CD14-positive monocyte (primary cell): ENCODE measurements at regions not wholly inside any gene's neighbourhood (a gene's known extent, or its start where the extent isn't known, plus 50 kb on each side); places are given as distances from the start of the nearest gene placed in this dataset.

Experiments
- DNase-seq, 3 donors: peaks; one replicate each; pipeline ENCODE4 v3.0.0-alpha.2; 2011 to 2022
- H2AFZ ChIP-seq: 2 replicates; pipeline ENCODE4 v1.6.0; 2012; ENCODE audit warnings: mild to moderate bottlenecking, low read depth, low read length, inconsistent platforms; ENCODE audit not compliant: insufficient read depth, poor library complexity, severe bottlenecking
- H3K27ac ChIP-seq, 2 donors: 1 replicate in 1 of 2; 2 replicates in 1 of 2; pipeline ENCODE4 v1.5.1; 2012 to 2013; ENCODE audit warnings: low read length in 2 of 2, control low read depth in 1 of 2, inconsistent platforms in 1 of 2, low read depth in 1 of 2, mild to moderate bottlenecking in 1 of 2
- H3K27me3 ChIP-seq, 2 donors: one replicate each; pipeline versions ENCODE4 v1.6.0 to v1.6.1; 2011 to 2013; ENCODE audit warnings: low read length in 2 of 2; ENCODE audit not compliant: control insufficient read depth in 2 of 2, insufficient read depth in 2 of 2
- H3K36me3 ChIP-seq, 2 donors: replicated peaks in 1 of 2; 1 replicate in 1 of 2; 2 replicates in 1 of 2; pipeline versions ENCODE4 v1.5.1 to v1.6.1; 2012 to 2013; ENCODE audit warnings: low read length in 2 of 2, control low read depth in 1 of 2, inconsistent platforms in 1 of 2, mild to moderate bottlenecking in 1 of 2; ENCODE audit not compliant: insufficient read depth in 2 of 2, control insufficient read depth in 1 of 2
- H3K4me1 ChIP-seq, 2 donors: 1 replicate in 1 of 2; 2 replicates in 1 of 2; pipeline versions ENCODE4 v1.5.1 to v1.6.1; 2012 to 2013; ENCODE audit warnings: low read length in 2 of 2, control low read depth in 1 of 2, inconsistent platforms in 1 of 2, mild to moderate bottlenecking in 1 of 2, moderate library complexity in 1 of 2; ENCODE audit not compliant: insufficient read depth in 2 of 2, control insufficient read depth in 1 of 2
- H3K4me2 ChIP-seq: replicated peaks from 2 replicates; pipeline ENCODE3; 2012; ENCODE audit warnings: low read length, moderate library complexity, mild to moderate bottlenecking; ENCODE audit not compliant: poor library complexity, severe bottlenecking; ENCODE audit errors: extremely low read depth
- H3K4me3 ChIP-seq, 3 experiments: fragments of 200-600 bp in 1 of 3; sonication (generic) in 1 of 3; replicated peaks in 1 of 3; 1 replicate in 2 of 3; 2 replicates in 1 of 3; pipeline ENCODE4 v1.5.1; 2011 to 2013; ENCODE audit warnings: low read length in 3 of 3, mild to moderate bottlenecking in 3 of 3, control low read depth in 2 of 3, low read depth in 2 of 3, inconsistent platforms in 1 of 3, moderate library complexity in 1 of 3
- H3K79me2 ChIP-seq: 2 replicates; pipeline ENCODE4 v1.6.0; 2012; ENCODE audit warnings: mild to moderate bottlenecking, control low read depth, inconsistent platforms, low read length, moderate library complexity; ENCODE audit not compliant: insufficient read depth
- H3K9ac ChIP-seq: 2 replicates; pipeline ENCODE4 v1.6.0; 2017; ENCODE audit warnings: low read length, mild to moderate bottlenecking; ENCODE audit not compliant: insufficient read depth, poor library complexity, severe bottlenecking
- H3K9me3 ChIP-seq, 2 donors: replicated peaks in 1 of 2; 1 replicate in 1 of 2; 2 replicates in 1 of 2; pipeline versions ENCODE4 v1.5.1 to v1.6.1; 2012 to 2013; ENCODE audit warnings: low read length in 2 of 2, control low read depth in 1 of 2; ENCODE audit not compliant: control insufficient read depth in 1 of 2, insufficient read depth in 1 of 2
- H4K20me1 ChIP-seq: 2 replicates; pipeline ENCODE4 v1.6.0; 2012; ENCODE audit warnings: mild to moderate bottlenecking, low read length, control low read depth, moderate library complexity; ENCODE audit not compliant: insufficient read depth
- H3K27ac Mint-ChIP-seq, 7 donors: one replicate each; pipeline ENCODE4 v1.8.0; 2020; ENCODE audit warnings: mild to moderate bottlenecking in 7 of 7, mixed read lengths in 7 of 7, moderate library complexity in 6 of 7, inconsistent platforms in 2 of 7
- H3K27me3 Mint-ChIP-seq, 3 donors: one replicate each; pipeline ENCODE4 v1.8.0; 2021 to 2022; ENCODE audit warnings: low read depth in 3 of 3, mild to moderate bottlenecking in 3 of 3, mixed read lengths in 3 of 3, moderate library complexity in 3 of 3, inconsistent platforms in 1 of 3
- H3K36me3 Mint-ChIP-seq, 2 donors: one replicate each; pipeline ENCODE4 v1.8.0; 2020; ENCODE audit warnings: mixed read lengths in 2 of 2, inconsistent platforms in 1 of 2, mild to moderate bottlenecking in 1 of 2
- H3K4me1 Mint-ChIP-seq: one replicate; pipeline ENCODE4 v1.8.0; 2020; ENCODE audit warnings: mild to moderate bottlenecking, mixed read lengths
- H3K4me3 Mint-ChIP-seq, 2 donors: one replicate each; pipeline ENCODE4 v1.8.0; 2020; ENCODE audit warnings: mild to moderate bottlenecking in 2 of 2, mixed read lengths in 2 of 2, moderate library complexity in 1 of 2
- H3K9me3 Mint-ChIP-seq, 7 donors: one replicate each; pipeline ENCODE4 v1.8.0; 2020 to 2022; ENCODE audit warnings: mixed read lengths in 7 of 7, mild to moderate bottlenecking in 6 of 7, moderate library complexity in 6 of 7, inconsistent platforms in 2 of 7
- CTCF ChIP-seq: fragments of 200-600 bp; IDR thresholded peaks from one replicate; pipeline ENCODE4 v1.8.0; 2022; ENCODE audit warnings: antibody characterized with exemption, mild to moderate bottlenecking
- WGBS: methylation state at CpG from one replicate; pipeline ENCODE4 v1.1.5; 2013; ENCODE audit warnings: missing lambda C conversion rate; ENCODE audit not compliant: insufficient coverage; 5-methylcytosine and 5-hydroxymethylcytosine counted together
- intact Hi-C, 2 donors: fragments of 100-400 bp; cut with micrococcal nuclease; formaldehyde crosslinking; loops; one replicate each; pipeline versions ENCODE4 v1.15.0 to v1.15.1; 2023

GRCh38 chr9:80061096-80061495, 489.3 kb downstream of the TLE4 start:
- Histone ChIP-seq H4K20me1 (no peaks in the 10 kb centered on the region), H3K4me1 (no peaks in the 10 kb centered on the region), H3K4me3 (no peak overlapping the region), H3K27ac (no peak overlapping the region), H3K4me2 (no peak overlapping the region), H3K9ac (no peak overlapping the region), H3K9me3 (peaks cover 7 to 11% of the 10 kb centered on the region in 2 donors), H3K79me2 (no peaks in the 10 kb centered on the region), H2AFZ (no peak overlapping the region), H3K27me3 (no peaks in the 10 kb centered on the region), H3K36me3 (no peaks in the 10 kb centered on the region)
- no peaks in the 10 kb centered on the region for H3K4me1 Mint-ChIP-seq
- H3K4me3 Mint-ChIP-seq = no peak overlapping the region
- DNase-seq = no peak
- H3K36me3 Mint-ChIP-seq = no peaks in the 10 kb centered on the region
- H3K27ac Mint-ChIP-seq = no peak overlapping the region
- intact Hi-C loops = no loop called here
- H3K27me3 Mint-ChIP-seq = no peaks in the 10 kb centered on the region
- TF ChIP-seq CTCF = no peak
- peaks cover 0 to 16% (median 10%) of the 10 kb centered on the region in 7 donors for H3K9me3 Mint-ChIP-seq

DNA sequence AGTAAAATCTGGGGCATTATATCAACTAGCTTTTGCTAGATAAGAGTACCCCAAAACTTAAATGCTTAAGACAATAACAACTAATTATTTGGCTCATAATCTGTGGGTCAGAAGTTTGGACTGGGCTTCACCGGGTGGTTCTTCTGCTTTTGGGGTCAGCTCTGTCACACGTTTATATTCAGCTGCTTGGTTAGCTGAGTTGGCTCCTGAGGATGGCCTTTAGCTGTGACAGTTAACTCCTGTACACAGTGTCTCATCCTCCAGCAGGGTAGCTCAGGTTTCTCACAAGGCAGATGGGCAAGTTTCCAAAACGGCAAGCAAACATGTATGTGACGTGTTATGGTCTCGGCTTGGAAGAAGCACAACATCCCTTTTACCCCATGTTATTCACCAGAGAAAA, 488.2 kb downstream of the TLE4 start:
- 93% methylated on average over 4 of the region's 5 CpGs for WGBS
- H3K27me3 ChIP-seq = no peaks in the 10 kb centered on the region

More for the DNA sequence above, 488.2 kb downstream of the TLE4 start:
- Mint-ChIP-seq H3K27me3 (no peaks in the 10 kb centered on the region), H3K27ac (no peak overlapping the region), H3K4me1 (no peaks in the 10 kb centered on the region), H3K4me3 (no peak overlapping the region), H3K9me3 (peaks cover 0 to 16% (median 10%) of the 10 kb centered on the region in 7 donors), H3K36me3 (no peaks in the 10 kb centered on the region)
- H3K4me2 ChIP-seq = no peak overlapping the region
- intact Hi-C loops = no loop called here
- no peak overlapping the region for H2AFZ ChIP-seq
- no peak overlapping the region for H3K4me3 ChIP-seq
- no peak overlapping the region for H3K27ac ChIP-seq
- no peaks in the 10 kb centered on the region for H3K4me1 ChIP-seq
- H3K9me3 ChIP-seq = peaks cover 7 to 11% of the 10 kb centered on the region in 2 donors
- no peak for TF ChIP-seq CTCF
- no peak overlapping the region for H3K9ac ChIP-seq
- no peaks in the 10 kb centered on the region for H4K20me1 ChIP-seq
- no peak for DNase-seq
- no peaks in the 10 kb centered on the region for H3K36me3 ChIP-seq
- no peaks in the 10 kb centered on the region for H3K79me2 ChIP-seq
